HL-60/S4 (cell line): ENCODE measurements at regions not wholly inside any gene's neighbourhood (a gene's known extent, or its start where the extent isn't known, plus 50 kb on each side); places are given as distances from the start of the nearest gene placed in this dataset.
"Not testable (repeated sequence)": the region's sequence is repeated elsewhere in the genome, so short reads cannot be mapped to it uniquely, and the experiment has no call there.

Experiments used
- in situ Hi-C: fragments of 300-500 bp; cut with MboI; formaldehyde crosslinking; loops from 2 replicates; pipeline ENCODE4 v1.14.3; 2022; ENCODE audit warnings: low sequenced_read_pairs

- in situ Hi-C loops = not testable (repeated sequence)
Observed at GRCh38 chr1:143905214-143906179, 66.3 kb downstream of the FAM72C start.

GRCh38 chr1:143904622-143904979, 67.2 kb downstream of the FAM72C start:
- in situ Hi-C loops = not testable (repeated sequence)

GRCh38 chr1:143903899-143904621, 67.7 kb downstream of the FAM72C start:
- in situ Hi-C loops = not testable (repeated sequence)

GRCh38 chr1:143896377-143896776, 75.4 kb downstream of the FAM72C start:
- in situ Hi-C loops = loop anchor here (25.0 kb wide), 1 partner anchor 184 kb away; no protein-coding TSS in a partner anchor

- in situ Hi-C loops = loop anchor here (25.0 kb wide), 1 partner anchor 173 kb away; no protein-coding TSS in a partner anchor
Observed at GRCh38 chr1:143884932-143885574, 86.7 kb downstream of the FAM72C start.

GRCh38 chr1:143884532-143884931, 87.3 kb downstream of the FAM72C start:
- in situ Hi-C loops = loop anchor here (25.0 kb wide), 1 partner anchor 172 kb away; no protein-coding TSS in a partner anchor

- in situ Hi-C loops = loop anchor here (25.0 kb wide), 1 partner anchor 168 kb away; no protein-coding TSS in a partner anchor
Observed at GRCh38 chr1:143879757-143880536, 91.8 kb downstream of the FAM72C start.

- in situ Hi-C loops = loop anchor here (25.0 kb wide), 1 partner anchor 164 kb away; no protein-coding TSS in a partner anchor
Observed at GRCh38 chr1:143875947-143876346, 95.8 kb downstream of the FAM72C start.

- in situ Hi-C loops = loop anchor here (25.0 kb wide), 1 partner anchor 162 kb away; no protein-coding TSS in a partner anchor
Observed at GRCh38 chr1:143874625-143875024, 97.2 kb downstream of the FAM72C start.

GRCh38 chr1:143873650-143874049, 98.1 kb downstream of the FAM72C start:
- in situ Hi-C loops = not testable (repeated sequence)

- in situ Hi-C loops = not testable (repeated sequence)
Observed at GRCh38 chr1:143870388-143870787, 101.4 kb downstream of the FAM72C start.

- in situ Hi-C loops = not testable (repeated sequence)
Observed at GRCh38 chr1:143867590-143868220, 104.1 kb downstream of the FAM72C start.

GRCh38 chr1:143863901-143864520, 107.8 kb downstream of the FAM72C start:
- in situ Hi-C loops = not testable (repeated sequence)

- in situ Hi-C loops = not testable (repeated sequence)
Observed at GRCh38 chr1:143862722-143863121, 109.1 kb downstream of the FAM72C start.

GRCh38 chr1:143861306-143861705, 110.5 kb downstream of the FAM72C start:
- in situ Hi-C loops = not testable (repeated sequence)

- in situ Hi-C loops = not testable (repeated sequence)
Observed at GRCh38 chr1:143855867-143856266, 115.9 kb downstream of the FAM72C start.

GRCh38 chr1:143854069-143854468, 117.7 kb downstream of the FAM72C start:
- in situ Hi-C loops = not testable (repeated sequence)

- in situ Hi-C loops = not testable (repeated sequence)
Observed at GRCh38 chr1:143850637-143851036, 121.1 kb downstream of the FAM72C start.

GRCh38 chr1:143848859-143849258, 122.9 kb downstream of the FAM72C start:
- in situ Hi-C loops = not testable (repeated sequence)
